ENCODE measurements at regions not wholly inside any gene's neighbourhood (a gene's known extent, or its start where the extent isn't known, plus 50 kb on each side); places are given as distances from the start of the nearest gene placed in this dataset.
A peak's percentile ranks its signal among the peaks of the same experiment; 100 is the strongest.

GRCh38 chr2:11932048-11932512 lies 185.6 kb downstream of the LPIN1 start:
- Mint-ChIP-seq H3K36me3 (ENCODE audit: unreplicated experiment) (peaks cover 4% of the 10 kb centered on the region), H3K9me3 (ENCODE audit: unreplicated experiment) (no peaks in the 10 kb centered on the region), H3K27me3 (ENCODE audit: unreplicated experiment) (peaks cover 2% of the 10 kb centered on the region), H3K27ac (ENCODE audit: unreplicated experiment) (no peak overlapping the region), H3K4me3 (ENCODE audit: unreplicated experiment) (no peak overlapping the region), H3K4me1 (ENCODE audit: low read depth, unreplicated experiment) (no peaks in the 10 kb centered on the region)
- TF ChIP-seq CTCF (IDR thresholded peaks at IDR 0.05; ENCODE audit: partially characterized antibody, unreplicated experiment), result no peak
- no peak for DNase-seq

- DNase-seq, result no peak
- Mint-ChIP-seq H3K4me3 (ENCODE audit: unreplicated experiment) (no peak overlapping the region), H3K27me3 (ENCODE audit: unreplicated experiment) (peaks cover 2% of the 10 kb centered on the region), H3K4me1 (ENCODE audit: low read depth, unreplicated experiment) (no peaks in the 10 kb centered on the region), H3K36me3 (ENCODE audit: unreplicated experiment) (peaks cover 4% of the 10 kb centered on the region), H3K27ac (ENCODE audit: unreplicated experiment) (no peak overlapping the region), H3K9me3 (ENCODE audit: unreplicated experiment) (no peaks in the 10 kb centered on the region)
- no peak for TF ChIP-seq CTCF (IDR thresholded peaks at IDR 0.05; ENCODE audit: partially characterized antibody, unreplicated experiment)
Observed at GRCh38 chr2:11932962-11933361, 186.5 kb downstream of the LPIN1 start.

- H3K4me3 Mint-ChIP-seq (ENCODE audit: unreplicated experiment), result no peak overlapping the region
- H3K27ac Mint-ChIP-seq (ENCODE audit: unreplicated experiment), result no peak overlapping the region
- no peaks in the 10 kb centered on the region for H3K9me3 Mint-ChIP-seq (ENCODE audit: unreplicated experiment)
- peaks cover 4% of the 10 kb centered on the region for H3K36me3 Mint-ChIP-seq (ENCODE audit: unreplicated experiment)
- DNase-seq, result no peak
- no peak for TF ChIP-seq CTCF (IDR thresholded peaks at IDR 0.05; ENCODE audit: partially characterized antibody, unreplicated experiment)
- peaks cover 2% of the 10 kb centered on the region for H3K27me3 Mint-ChIP-seq (ENCODE audit: unreplicated experiment)
- peaks cover 3% of the 10 kb centered on the region for H3K4me1 Mint-ChIP-seq (ENCODE audit: low read depth, unreplicated experiment)
Observed at GRCh38 chr2:11933854-11934253, 187.4 kb downstream of the LPIN1 start.

- Mint-ChIP-seq H3K36me3 (ENCODE audit: unreplicated experiment) (peaks cover 4% of the 10 kb centered on the region), H3K27me3 (ENCODE audit: unreplicated experiment) (no peaks in the 10 kb centered on the region), H3K27ac (ENCODE audit: unreplicated experiment) (no peak overlapping the region), H3K4me1 (ENCODE audit: low read depth, unreplicated experiment) (peaks cover 3% of the 10 kb centered on the region), H3K4me3 (ENCODE audit: unreplicated experiment) (no peak overlapping the region), H3K9me3 (ENCODE audit: unreplicated experiment) (no peaks in the 10 kb centered on the region)
- TF ChIP-seq CTCF (IDR thresholded peaks at IDR 0.05; ENCODE audit: partially characterized antibody, unreplicated experiment), result no peak
- DNase-seq, result no peak
Observed at GRCh38 chr2:11936761-11937160, 190.3 kb downstream of the LPIN1 start.

GRCh38 chr2:11938196-11938595 lies 191.8 kb downstream of the LPIN1 start:
- H3K9me3 Mint-ChIP-seq (ENCODE audit: unreplicated experiment), result no peaks in the 10 kb centered on the region
- no peak overlapping the region for H3K27ac Mint-ChIP-seq (ENCODE audit: unreplicated experiment)
- peaks cover 7% of the 10 kb centered on the region for H3K4me1 Mint-ChIP-seq (ENCODE audit: low read depth, unreplicated experiment)
- peak; percentile 33 for DNase-seq
- no peak for TF ChIP-seq CTCF (IDR thresholded peaks at IDR 0.05; ENCODE audit: partially characterized antibody, unreplicated experiment)
- no peaks in the 10 kb centered on the region for H3K27me3 Mint-ChIP-seq (ENCODE audit: unreplicated experiment)
- no peak overlapping the region for H3K4me3 Mint-ChIP-seq (ENCODE audit: unreplicated experiment)
- H3K36me3 Mint-ChIP-seq (ENCODE audit: unreplicated experiment), result peaks cover 4% of the 10 kb centered on the region
